ENCODE measurements at regions not wholly inside any gene's neighbourhood (a gene's known extent, or its start where the extent isn't known, plus 50 kb on each side); places are given as distances from the start of the nearest gene placed in this dataset.

GRCh38 chr2:128973566-128973965 lies 654.9 kb upstream of the HS6ST1 start (continued):
- TF ChIP-seq THAP9 (CRISPR knock-in tag; IDR thresholded peaks at IDR 0.05; ENCODE audit: borderline replicate concordance): no peak
- TF ChIP-seq SMYD3 (CRISPR knock-in tag; IDR thresholded peaks at IDR 0.05): no peak
- no peak for TF ChIP-seq RCOR2 (CRISPR knock-in tag; IDR thresholded peaks at IDR 0.05)
- no peak for TF ChIP-seq AGO2 (optimal IDR thresholded peaks at IDR 0.05; ENCODE audit: low read depth, low read length)
- no peak for TF ChIP-seq ZNF614 (CRISPR knock-in tag; IDR thresholded peaks at IDR 0.05; ENCODE audit: borderline replicate concordance)
- TF ChIP-seq ZNF451 (CRISPR knock-in tag; IDR thresholded peaks at IDR 0.05): no peak

GRCh38 chr2:128978212-128978611 lies 659.5 kb upstream of the HS6ST1 start:
- WGBS (ENCODE audit: low lambda C conversion rate): 6% methylated on average over 5 of the region's 5 CpGs
- no peak overlapping the region for H3K4me2 ChIP-seq (ENCODE audit: low read depth, low read length)
- H4K20me1 ChIP-seq (ENCODE audit: insufficient read depth, low read length): no peaks in the 10 kb centered on the region
- no peak overlapping the region for H3K4me3 ChIP-seq (replicated peaks in 1 of 3; ENCODE audit: insufficient read depth in 1 of 3, low read depth in 2 of 3, low read length in 3 of 3)
- peaks cover 0 to 4% of the 10 kb centered on the region in 2 experiments; a peak in 1 of 5 replicates for H3K27me3 ChIP-seq (ENCODE audit: control insufficient read depth in 1 of 2, insufficient read depth in 2 of 2, low read length in 2 of 2)
- no peak for ATAC-seq
- in situ Hi-C loops (cut with HindIII; ENCODE audit: extremely low pct_ligation_motif_present, low pct_unique_long_range_greater_than_20kb) (no loop called here), intact Hi-C loops (cut with micrococcal nuclease; ENCODE audit: unreplicated experiment) (no loop called here)
- H3K79me2 ChIP-seq (ENCODE audit: insufficient read depth, low read length): no peaks in the 10 kb centered on the region
- no peaks in the 10 kb centered on the region for H3K9me3 ChIP-seq (ENCODE audit: low read length)
- no peak for FAIRE-seq
- BruUV-seq (replicated peaks): no TSS peak
- H3K36me3 ChIP-seq (replicated peaks in 1 of 2; ENCODE audit: control insufficient read depth in 1 of 2, insufficient read depth in 2 of 2, low read length in 2 of 2): no peaks in the 10 kb centered on the region
- H3K9ac ChIP-seq (ENCODE audit: insufficient read depth, low read depth, low read length): no peak overlapping the region
- ChIA-PET POLR2A (no interaction called here), CTCF (ENCODE audit: low intra/inter-chr PET ratio, low total read pairs) (no interaction called here)
- H3K4me1 ChIP-seq (ENCODE audit: insufficient read depth, low read length): no peaks in the 10 kb centered on the region
- no peak overlapping the region for H2AFZ ChIP-seq (ENCODE audit: low read length)
- no peak for DNase-seq (ENCODE audit: low spot score)
- H3K27ac ChIP-seq (ENCODE audit: extremely low read length, insufficient read depth, low read length): no peak overlapping the region
- no peak for TF ChIP-seq RFX3 (CRISPR knock-in tag; IDR thresholded peaks at IDR 0.05)
- TF ChIP-seq ATRX (CRISPR knock-in tag; IDR thresholded peaks at IDR 0.05; ENCODE audit: borderline replicate concordance): no peak
- no peak for TF ChIP-seq KMT2B (CRISPR knock-in tag; IDR thresholded peaks at IDR 0.05)
- no peak for TF ChIP-seq ZNF879 (CRISPR knock-in tag; IDR thresholded peaks at IDR 0.05)
- no peak for TF ChIP-seq FOXK1 (CRISPR knock-in tag; IDR thresholded peaks at IDR 0.05; ENCODE audit: borderline replicate concordance, low read depth)
- TF ChIP-seq ZFP36 (IDR thresholded peaks at IDR 0.05; ENCODE audit: borderline replicate concordance, low read depth, low read length, partially characterized antibody): no peak
- TF ChIP-seq ZNF589 (CRISPR knock-in tag; conservative IDR thresholded peaks at IDR 0.05): no peak
- TF ChIP-seq TFE3 (CRISPR knock-in tag; IDR thresholded peaks at IDR 0.05): no peak
- TF ChIP-seq TCF7 (IDR thresholded peaks at IDR 0.05; ENCODE audit: low read depth): no peak
- no peak for TF ChIP-seq GMEB1 (CRISPR knock-in tag; IDR thresholded peaks at IDR 0.05; ENCODE audit: borderline replicate concordance)
- no peak for TF ChIP-seq ZNF841 (CRISPR knock-in tag; IDR thresholded peaks at IDR 0.05; ENCODE audit: borderline replicate concordance)
- TF ChIP-seq FOXC1 (CRISPR knock-in tag; IDR thresholded peaks at IDR 0.05; ENCODE audit: borderline replicate concordance): no peak
- no peak for TF ChIP-seq ZNF230 (CRISPR knock-in tag; IDR thresholded peaks at IDR 0.05)
- TF ChIP-seq ARNT2 (CRISPR knock-in tag; IDR thresholded peaks at IDR 0.05; ENCODE audit: low read depth): no peak
- no peak for TF ChIP-seq BRD4 (CRISPR knock-in tag; IDR thresholded peaks at IDR 0.05)
